GM12872 (cell line): ENCODE measurements at regions not wholly inside any gene's neighbourhood (a gene's known extent, or its start where the extent isn't known, plus 50 kb on each side); places are given as distances from the start of the nearest gene placed in this dataset.

Source experiments
- TF ChIP-seq, protein P1 (sequence below): IDR thresholded peaks from 3 replicates; pipeline ENCODE4 v1.5.1; 2011; ENCODE audit warnings: low read depth, mild to moderate bottlenecking, low read length, moderate library complexity; ENCODE audit not compliant: insufficient read depth

GRCh38 chr2:52526735-52527134, 1240.9 kb upstream of the CHAC2 start:
- TF ChIP-seq, protein P1, sequence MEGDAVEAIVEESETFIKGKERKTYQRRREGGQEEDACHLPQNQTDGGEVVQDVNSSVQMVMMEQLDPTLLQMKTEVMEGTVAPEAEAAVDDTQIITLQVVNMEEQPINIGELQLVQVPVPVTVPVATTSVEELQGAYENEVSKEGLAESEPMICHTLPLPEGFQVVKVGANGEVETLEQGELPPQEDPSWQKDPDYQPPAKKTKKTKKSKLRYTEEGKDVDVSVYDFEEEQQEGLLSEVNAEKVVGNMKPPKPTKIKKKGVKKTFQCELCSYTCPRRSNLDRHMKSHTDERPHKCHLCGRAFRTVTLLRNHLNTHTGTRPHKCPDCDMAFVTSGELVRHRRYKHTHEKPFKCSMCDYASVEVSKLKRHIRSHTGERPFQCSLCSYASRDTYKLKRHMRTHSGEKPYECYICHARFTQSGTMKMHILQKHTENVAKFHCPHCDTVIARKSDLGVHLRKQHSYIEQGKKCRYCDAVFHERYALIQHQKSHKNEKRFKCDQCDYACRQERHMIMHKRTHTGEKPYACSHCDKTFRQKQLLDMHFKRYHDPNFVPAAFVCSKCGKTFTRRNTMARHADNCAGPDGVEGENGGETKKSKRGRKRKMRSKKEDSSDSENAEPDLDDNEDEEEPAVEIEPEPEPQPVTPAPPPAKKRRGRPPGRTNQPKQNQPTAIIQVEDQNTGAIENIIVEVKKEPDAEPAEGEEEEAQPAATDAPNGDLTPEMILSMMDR, result no peak

- TF ChIP-seq, protein P1, result no peak
Observed at GRCh38 chr2:52520644-52521043, 1247.0 kb upstream of the CHAC2 start.

DNA sequence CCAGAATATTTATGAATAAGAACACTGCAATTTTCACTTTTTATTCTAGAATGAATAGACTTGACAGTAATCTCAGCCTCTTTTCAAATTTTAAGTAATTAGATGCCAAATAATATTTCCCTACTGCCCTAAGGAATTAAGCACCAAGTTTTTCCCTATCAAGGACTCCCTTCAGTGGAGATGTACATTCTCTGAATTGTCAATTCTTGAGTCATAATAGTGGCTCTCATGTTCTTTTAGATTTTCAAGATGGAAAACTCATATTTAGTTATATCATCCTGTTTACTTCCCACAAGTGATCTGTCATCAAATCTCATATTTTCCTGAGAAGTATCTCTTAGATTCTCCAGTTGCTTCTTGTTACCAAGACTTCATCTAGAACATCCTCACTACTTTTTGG, 1248.9 kb upstream of the CHAC2 start:
- TF ChIP-seq, protein P1, result no peak

GRCh38 chr2:52512760-52513159, 1254.8 kb upstream of the CHAC2 start:
- TF ChIP-seq, protein P1, result no peak

DNA sequence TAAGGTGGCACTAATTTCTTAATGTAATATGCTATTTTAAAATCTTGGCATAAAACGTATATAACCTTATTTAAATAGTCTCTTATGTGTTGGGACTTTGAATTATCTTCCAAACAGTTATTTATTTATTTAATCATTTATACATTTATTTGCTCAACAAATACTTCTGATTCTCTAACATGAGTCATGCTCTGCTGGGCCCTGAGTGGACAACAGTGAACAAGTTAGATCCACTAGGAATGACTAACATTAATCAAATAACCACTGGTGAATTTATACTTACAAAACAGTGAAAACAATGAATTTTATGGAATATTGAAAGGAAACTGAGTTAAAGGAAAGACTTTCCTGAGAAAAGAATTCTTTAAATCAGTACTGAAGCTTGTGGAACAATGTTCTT, 1257.2 kb upstream of the CHAC2 start:
- TF ChIP-seq, protein P1, result no peak

DNA sequence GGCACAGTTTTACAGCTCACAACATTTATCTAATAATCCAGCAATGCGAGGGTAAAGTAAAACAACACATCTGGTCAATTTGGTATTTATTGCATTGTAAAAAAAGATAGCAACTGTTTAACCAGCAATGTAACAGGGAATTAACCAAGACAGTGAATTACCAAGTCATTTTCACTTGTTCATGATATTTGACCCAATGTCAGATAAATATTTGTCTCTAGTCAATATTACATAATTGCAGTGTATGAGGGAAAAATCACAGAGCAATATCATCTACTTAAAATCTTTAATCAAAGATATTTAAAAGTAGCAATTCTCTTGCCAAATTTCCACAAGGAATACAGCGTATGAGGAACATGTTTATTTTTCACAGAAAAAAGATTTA, 1265.1 kb upstream of the CHAC2 start:
- TF ChIP-seq, protein P1, result no peak

- TF ChIP-seq, protein P1, result no peak
Observed at GRCh38 chr2:52501715-52502475, 1265.7 kb upstream of the CHAC2 start.

GRCh38 chr2:52500561-52500960, 1267.0 kb upstream of the CHAC2 start:
- TF ChIP-seq, protein P1, result no peak
